Neural cell (in vitro differentiated cells): ENCODE measurements at regions not wholly inside any gene's neighbourhood (a gene's known extent, or its start where the extent isn't known, plus 50 kb on each side); places are given as distances from the start of the nearest gene placed in this dataset.

Source experiments
- EP300 ChIP-seq: fragments of 450-650 bp; conservative IDR thresholded peaks from 2 replicates; pipeline ENCODE4 v1.6.1; 2014; ENCODE audit warnings: antibody characterized with exemption, mild to moderate bottlenecking, moderate library complexity; ENCODE audit not compliant: poor library complexity, severe bottlenecking
- EZH2 ChIP-seq: fragments of 200-600, 300-800 bp; shearing (Covaris generic), sonication (generic); IDR thresholded peaks from 2 replicates; pipeline ENCODE4 v1.6.1; 2014; ENCODE audit warnings: antibody characterized with exemption, low read length, borderline replicate concordance, mild to moderate bottlenecking; ENCODE audit not compliant: insufficient read depth, poor library complexity, severe bottlenecking
- POLR2AphosphoS5 ChIP-seq: IDR thresholded peaks from 2 replicates; pipeline ENCODE4 v1.6.1; 2012
- SMC3 ChIP-seq: fragments of 450-650 bp; conservative IDR thresholded peaks from 2 replicates; pipeline ENCODE4 v1.6.1; 2014; ENCODE audit warnings: antibody characterized with exemption, mild to moderate bottlenecking, moderate library complexity; ENCODE audit not compliant: poor library complexity
- TAF1 ChIP-seq: IDR thresholded peaks from 2 replicates; pipeline ENCODE4 v1.6.1; 2012; ENCODE audit warnings: low read depth
- TF ChIP-seq, protein P1 (sequence below): fragments of 450-650 bp; IDR thresholded peaks from 2 replicates; pipeline ENCODE4 v1.5.1; 2014; ENCODE audit warnings: antibody characterized with exemption, mild to moderate bottlenecking, moderate library complexity; ENCODE audit not compliant: poor library complexity, severe bottlenecking
- TF ChIP-seq, protein P2 (sequence below): IDR thresholded peaks from 2 replicates; pipeline ENCODE4 v1.6.1; 2012; ENCODE audit warnings: borderline replicate concordance

GRCh38 chr2:64731746-64732145 is 78.0 kb upstream of the SERTAD2 start:
- TF ChIP-seq EP300 (no peak), SMC3 (no peak), EZH2 (no peak), TAF1 (no peak), POLR2AphosphoS5 (no peak)
- TF ChIP-seq, protein P1, sequence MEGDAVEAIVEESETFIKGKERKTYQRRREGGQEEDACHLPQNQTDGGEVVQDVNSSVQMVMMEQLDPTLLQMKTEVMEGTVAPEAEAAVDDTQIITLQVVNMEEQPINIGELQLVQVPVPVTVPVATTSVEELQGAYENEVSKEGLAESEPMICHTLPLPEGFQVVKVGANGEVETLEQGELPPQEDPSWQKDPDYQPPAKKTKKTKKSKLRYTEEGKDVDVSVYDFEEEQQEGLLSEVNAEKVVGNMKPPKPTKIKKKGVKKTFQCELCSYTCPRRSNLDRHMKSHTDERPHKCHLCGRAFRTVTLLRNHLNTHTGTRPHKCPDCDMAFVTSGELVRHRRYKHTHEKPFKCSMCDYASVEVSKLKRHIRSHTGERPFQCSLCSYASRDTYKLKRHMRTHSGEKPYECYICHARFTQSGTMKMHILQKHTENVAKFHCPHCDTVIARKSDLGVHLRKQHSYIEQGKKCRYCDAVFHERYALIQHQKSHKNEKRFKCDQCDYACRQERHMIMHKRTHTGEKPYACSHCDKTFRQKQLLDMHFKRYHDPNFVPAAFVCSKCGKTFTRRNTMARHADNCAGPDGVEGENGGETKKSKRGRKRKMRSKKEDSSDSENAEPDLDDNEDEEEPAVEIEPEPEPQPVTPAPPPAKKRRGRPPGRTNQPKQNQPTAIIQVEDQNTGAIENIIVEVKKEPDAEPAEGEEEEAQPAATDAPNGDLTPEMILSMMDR = no peak
- TF ChIP-seq, protein P2, sequence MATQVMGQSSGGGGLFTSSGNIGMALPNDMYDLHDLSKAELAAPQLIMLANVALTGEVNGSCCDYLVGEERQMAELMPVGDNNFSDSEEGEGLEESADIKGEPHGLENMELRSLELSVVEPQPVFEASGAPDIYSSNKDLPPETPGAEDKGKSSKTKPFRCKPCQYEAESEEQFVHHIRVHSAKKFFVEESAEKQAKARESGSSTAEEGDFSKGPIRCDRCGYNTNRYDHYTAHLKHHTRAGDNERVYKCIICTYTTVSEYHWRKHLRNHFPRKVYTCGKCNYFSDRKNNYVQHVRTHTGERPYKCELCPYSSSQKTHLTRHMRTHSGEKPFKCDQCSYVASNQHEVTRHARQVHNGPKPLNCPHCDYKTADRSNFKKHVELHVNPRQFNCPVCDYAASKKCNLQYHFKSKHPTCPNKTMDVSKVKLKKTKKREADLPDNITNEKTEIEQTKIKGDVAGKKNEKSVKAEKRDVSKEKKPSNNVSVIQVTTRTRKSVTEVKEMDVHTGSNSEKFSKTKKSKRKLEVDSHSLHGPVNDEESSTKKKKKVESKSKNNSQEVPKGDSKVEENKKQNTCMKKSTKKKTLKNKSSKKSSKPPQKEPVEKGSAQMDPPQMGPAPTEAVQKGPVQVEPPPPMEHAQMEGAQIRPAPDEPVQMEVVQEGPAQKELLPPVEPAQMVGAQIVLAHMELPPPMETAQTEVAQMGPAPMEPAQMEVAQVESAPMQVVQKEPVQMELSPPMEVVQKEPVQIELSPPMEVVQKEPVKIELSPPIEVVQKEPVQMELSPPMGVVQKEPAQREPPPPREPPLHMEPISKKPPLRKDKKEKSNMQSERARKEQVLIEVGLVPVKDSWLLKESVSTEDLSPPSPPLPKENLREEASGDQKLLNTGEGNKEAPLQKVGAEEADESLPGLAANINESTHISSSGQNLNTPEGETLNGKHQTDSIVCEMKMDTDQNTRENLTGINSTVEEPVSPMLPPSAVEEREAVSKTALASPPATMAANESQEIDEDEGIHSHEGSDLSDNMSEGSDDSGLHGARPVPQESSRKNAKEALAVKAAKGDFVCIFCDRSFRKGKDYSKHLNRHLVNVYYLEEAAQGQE = no peak
